NCI-H2196 treated with DMSO at 0.1 percent for 48 hours (cell line): ENCODE measurements at regions not wholly inside any gene's neighbourhood (a gene's known extent, or its start where the extent isn't known, plus 50 kb on each side); places are given as distances from the start of the nearest gene placed in this dataset.

ENCODE experiments used
- DNase-seq: peaks from one replicate; lab custom pipeline; 2025; ENCODE audit not compliant: unreplicated experiment; lab: John Stamatoyannopoulos, UW

- DNase-seq: no peak
Measured at GRCh38 chr17:79453481-79453880, 157.4 kb downstream of the RBFOX3 start.

GRCh38 chr17:79452706-79453105 lies 158.1 kb downstream of the RBFOX3 start:
- no peak for DNase-seq

- no peak for DNase-seq
Measured at GRCh38 chr17:79451167-79451566, 159.7 kb downstream of the RBFOX3 start.

- DNase-seq: no peak
Measured at GRCh38 chr17:79446399-79447009, 164.3 kb downstream of the RBFOX3 start.

GRCh38 chr17:79444198-79444597 lies 166.7 kb downstream of the RBFOX3 start:
- no peak for DNase-seq

- DNase-seq: no peak
Measured at GRCh38 chr17:79443026-79443425, 167.8 kb downstream of the RBFOX3 start.

- no peak for DNase-seq
Measured at GRCh38 chr17:79441356-79442160, 169.3 kb downstream of the RBFOX3 start.

GRCh38 chr17:79440251-79440650 lies 170.6 kb downstream of the RBFOX3 start:
- DNase-seq: no peak

- no peak for DNase-seq
Measured at GRCh38 chr17:79439493-79439892, 171.4 kb downstream of the RBFOX3 start.

GRCh38 chr17:79438546-79439334 lies 172.1 kb downstream of the RBFOX3 start:
- DNase-seq: no peak

- no peak for DNase-seq
Measured at GRCh38 chr17:79438058-79438457, 172.8 kb downstream of the RBFOX3 start.

- no peak for DNase-seq
Measured at GRCh38 chr17:79437081-79437480, 173.8 kb downstream of the RBFOX3 start.

GRCh38 chr17:79435962-79436361 lies 174.9 kb downstream of the RBFOX3 start:
- DNase-seq: no peak

GRCh38 chr17:79435296-79435695 lies 175.6 kb downstream of the RBFOX3 start:
- DNase-seq: no peak

- no peak for DNase-seq
Measured at GRCh38 chr17:79434215-79434614, 176.6 kb downstream of the RBFOX3 start.

GRCh38 chr17:79433379-79433778 lies 177.5 kb downstream of the RBFOX3 start:
- no peak for DNase-seq

- no peak for DNase-seq
Measured at GRCh38 chr17:79431175-79431574, 179.7 kb downstream of the RBFOX3 start.

GRCh38 chr17:79429864-79430494 lies 180.9 kb downstream of the RBFOX3 start:
- no peak for DNase-seq

GRCh38 chr17:79428988-79429387 lies 181.9 kb downstream of the RBFOX3 start:
- no peak for DNase-seq

- no peak for DNase-seq
Measured at GRCh38 chr17:79427621-79428539, 183.0 kb downstream of the RBFOX3 start.
